Stimulated activated CD8-positive, alpha-beta memory T cell treated with anti-CD3 and anti-CD28 coated beads, Interleukin-4, amount 100 ng/mL, for 1 hour (primary cell): ENCODE measurements at regions not wholly inside any gene's neighbourhood (a gene's known extent, or its start where the extent isn't known, plus 50 kb on each side); places are given as distances from the start of the nearest gene placed in this dataset.
"Not testable (repeated sequence)": the region's sequence is repeated elsewhere in the genome, so short reads cannot be mapped to it uniquely, and the experiment has no call there.

Source experiments
- DNase-seq, 2 donors: peaks; one replicate each; pipeline ENCODE4 v3.0.0-alpha.2; 2020; ENCODE audit warnings: low read depth in 2 of 2, low spot score in 1 of 2

DNA sequence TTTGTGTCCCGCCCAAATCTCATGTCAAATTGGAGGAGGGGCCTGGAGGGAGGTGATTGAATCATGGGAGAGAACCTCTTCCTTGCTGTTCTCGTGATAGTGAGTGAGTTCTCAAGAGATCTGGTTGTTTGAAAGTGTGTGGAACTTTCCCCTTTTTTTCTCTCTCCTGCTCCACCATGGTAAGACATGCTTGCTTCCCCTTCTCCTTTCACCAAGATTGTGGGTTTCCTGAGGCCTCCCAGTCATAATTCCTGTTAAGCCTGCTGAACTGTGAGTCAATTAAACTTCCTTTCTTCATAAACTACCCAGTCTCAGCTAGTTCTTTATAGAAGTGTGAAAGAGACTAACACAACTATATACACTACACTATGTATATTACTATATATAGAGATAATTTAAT is 697.8 kb upstream of the HS3ST1 start:
- no peak for DNase-seq

DNA sequence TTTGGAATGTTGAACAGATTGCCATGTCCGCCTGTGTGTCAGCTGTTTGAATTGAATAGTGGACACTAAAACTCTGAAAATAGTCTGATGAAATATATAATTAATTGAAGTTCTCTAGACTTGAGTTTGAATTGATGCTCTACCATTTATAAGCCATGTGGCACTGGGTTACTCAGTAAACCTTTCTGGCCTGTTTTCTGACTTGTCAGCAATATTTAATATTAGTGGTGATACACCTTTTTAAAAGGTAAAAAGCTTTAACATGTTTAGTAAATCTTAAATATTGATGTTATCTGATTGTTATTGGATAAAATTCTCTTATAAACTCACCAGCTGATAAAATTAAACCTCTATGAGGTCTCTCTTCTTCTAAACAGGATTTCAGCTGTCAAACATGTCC is 695.4 kb upstream of the HS3ST1 start:
- DNase-seq = no peak

DNA sequence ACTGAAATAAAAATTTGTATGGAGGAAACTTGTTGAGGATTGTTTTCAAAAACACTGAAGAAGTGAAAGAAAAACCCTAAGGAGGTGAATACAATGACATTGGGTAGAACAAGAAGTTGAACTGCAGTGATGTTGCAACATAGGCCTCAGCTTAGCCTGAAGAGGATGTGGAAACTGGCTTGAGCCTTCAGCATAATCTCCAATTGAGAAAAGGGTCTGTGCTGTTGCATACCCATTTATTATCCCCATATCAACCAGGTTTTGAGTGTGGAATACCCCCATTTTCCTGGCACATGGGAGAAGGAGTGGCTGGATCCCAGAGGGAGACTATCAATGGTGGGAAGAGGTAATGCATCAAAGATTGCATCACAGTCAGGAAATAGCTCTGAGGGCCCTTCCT is 695.0 kb upstream of the HS3ST1 start:
- DNase-seq = no peak

- DNase-seq = no peak
Observed at GRCh38 chr4:12122316-12122715, 693.6 kb upstream of the HS3ST1 start.

DNA sequence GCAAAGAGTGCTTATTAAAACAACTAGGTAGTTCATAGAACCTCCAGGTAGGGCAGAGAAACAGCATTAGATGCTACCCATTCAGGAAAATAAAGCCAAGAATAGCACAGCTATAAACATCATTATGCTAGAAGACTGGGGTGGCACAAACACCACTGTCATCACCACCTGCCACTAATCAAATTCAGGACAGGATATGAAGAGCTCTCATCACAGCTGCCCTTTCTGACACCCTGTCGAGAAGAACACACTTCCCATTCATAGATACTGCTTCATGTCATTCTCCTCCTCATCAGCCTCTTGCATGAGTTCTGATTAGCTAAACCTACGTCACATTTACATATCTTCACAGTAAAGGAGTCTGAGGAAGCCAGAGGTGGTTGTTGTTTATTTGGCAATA is 692.3 kb upstream of the HS3ST1 start:
- DNase-seq = no peak

DNA sequence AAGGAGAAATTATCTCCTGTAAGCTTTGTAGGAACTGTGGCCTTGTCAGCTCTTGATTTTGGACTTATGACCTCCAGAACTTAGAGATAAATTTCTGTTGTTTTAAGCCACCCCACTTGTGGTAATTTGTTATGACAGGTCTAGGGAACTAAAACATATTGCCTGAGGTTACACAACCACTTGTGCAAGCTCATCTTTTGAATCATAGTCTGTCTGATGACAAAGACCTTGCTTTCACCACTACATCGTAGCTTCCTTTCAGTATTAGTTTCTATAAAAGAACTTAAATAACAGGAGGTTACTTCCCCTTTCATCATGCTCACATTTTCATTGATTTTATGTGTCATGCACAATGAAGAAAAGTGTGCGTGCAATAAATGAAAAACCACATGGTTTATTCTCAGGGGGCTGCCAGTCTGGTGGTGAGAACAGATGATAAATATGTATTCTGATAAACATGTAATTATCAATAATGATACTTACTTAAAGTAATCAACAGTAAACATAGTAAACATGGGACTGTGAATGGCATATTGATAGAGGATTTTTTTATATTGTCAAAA is 690.0 kb upstream of the HS3ST1 start:
- DNase-seq = no peak

DNA sequence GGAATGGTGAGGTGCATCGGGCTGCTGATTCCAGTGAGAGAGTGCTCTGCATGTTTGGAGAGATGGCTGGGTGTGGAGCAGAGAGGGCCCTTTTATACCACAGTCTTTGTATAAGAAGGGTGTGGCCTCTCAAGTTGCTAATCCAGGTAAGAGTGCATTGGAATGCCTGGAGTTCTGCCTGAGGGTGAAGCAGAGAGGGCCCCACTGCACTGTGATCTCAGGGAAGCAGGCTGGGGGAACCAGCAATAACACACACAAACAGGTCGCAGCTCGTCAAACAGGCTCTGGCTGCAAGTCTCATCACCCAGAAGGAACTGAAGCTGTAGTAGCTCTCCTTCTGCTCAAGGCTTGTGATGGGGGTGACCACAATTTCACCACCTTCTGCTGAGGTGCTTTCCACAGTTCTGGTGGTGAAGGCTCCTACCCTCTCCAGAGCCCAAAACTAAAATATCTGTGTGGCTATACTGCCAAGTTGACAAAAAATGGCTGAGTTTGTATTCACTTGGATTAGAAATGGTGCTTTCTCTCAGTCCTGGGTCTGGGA is 687.4 kb upstream of the HS3ST1 start:
- no peak for DNase-seq

DNA sequence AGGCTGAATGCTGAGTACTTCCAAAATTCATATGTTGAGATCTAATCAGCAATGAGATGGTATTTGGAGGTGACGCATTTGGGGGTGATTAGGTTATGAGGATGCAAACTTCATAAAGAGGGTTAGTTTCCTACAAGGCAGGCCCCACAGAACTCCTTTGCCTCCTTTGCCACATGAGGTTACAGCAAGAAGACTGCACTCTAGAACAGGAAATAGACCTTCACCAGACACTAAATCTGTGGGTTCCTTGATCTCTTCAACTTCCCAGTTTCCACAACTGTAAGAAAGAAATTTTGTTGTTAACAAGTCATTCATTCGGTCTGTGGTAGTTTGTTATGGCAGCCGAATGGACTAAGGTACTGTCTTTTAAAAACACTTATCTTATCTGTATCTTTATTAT is 681.9 kb upstream of the HS3ST1 start:
- no peak for DNase-seq

- not testable (repeated sequence) for DNase-seq
Observed at GRCh38 chr4:12109056-12109455, 680.4 kb upstream of the HS3ST1 start.

DNA sequence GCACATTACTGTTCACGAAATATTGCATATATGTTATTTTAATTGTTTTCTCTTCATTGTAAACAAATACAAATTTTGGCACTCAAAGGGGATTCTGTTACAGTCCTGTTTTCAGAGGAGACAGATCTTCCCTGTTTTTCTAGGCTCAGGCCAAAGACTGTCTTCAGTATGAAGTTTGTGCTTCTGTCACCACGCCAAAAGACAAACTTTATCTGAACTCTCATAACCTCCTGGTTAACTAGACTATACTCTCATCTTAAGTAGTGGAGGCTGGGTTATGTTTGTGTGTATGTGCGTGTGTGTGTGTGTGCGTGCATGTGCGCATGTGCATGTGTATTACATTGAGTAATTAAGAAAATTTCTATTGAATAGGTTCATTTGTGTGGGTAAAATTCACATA is 676.8 kb upstream of the HS3ST1 start:
- no peak for DNase-seq

GRCh38 chr4:12089920-12090319 is 661.2 kb upstream of the HS3ST1 start:
- not testable (repeated sequence) for DNase-seq

DNA sequence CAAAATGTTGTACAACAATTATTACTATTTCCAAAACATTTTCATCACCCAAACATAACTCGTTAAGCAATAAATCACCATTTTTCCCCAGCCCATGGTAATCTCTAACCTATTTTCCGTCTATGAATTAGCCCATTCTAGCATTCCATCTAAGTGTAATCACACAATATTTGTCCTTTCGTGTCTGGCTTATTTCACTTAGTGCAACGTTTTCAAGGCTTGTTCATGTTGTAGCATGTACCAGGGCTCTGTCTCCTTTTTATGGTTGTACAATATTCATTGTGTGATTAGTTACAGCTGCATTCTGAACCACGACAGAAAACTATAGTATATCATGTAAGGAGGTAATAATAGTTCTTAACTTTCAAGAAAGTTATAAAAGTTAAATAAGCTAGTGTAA is 656.0 kb upstream of the HS3ST1 start:
- DNase-seq = no peak

DNA sequence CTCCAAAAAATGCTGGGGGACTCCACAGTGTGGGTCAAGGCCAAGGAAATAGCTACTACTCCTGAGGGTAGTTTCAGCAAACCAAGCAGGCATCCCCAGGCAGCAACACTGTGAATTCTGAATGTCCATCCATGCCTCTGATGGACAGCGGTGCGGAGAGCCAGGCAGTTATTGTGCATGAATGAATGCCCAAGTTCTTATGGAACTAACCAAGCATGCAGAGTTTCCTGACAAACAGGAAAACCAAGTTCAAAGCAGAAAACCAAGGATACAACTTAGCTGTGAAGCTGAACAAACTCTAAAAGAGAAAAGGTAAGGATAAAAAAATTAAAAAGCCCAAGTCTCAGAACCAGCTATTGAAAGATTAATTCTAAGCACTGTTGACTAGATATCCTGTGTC is 642.6 kb upstream of the HS3ST1 start:
- DNase-seq = no peak

DNA sequence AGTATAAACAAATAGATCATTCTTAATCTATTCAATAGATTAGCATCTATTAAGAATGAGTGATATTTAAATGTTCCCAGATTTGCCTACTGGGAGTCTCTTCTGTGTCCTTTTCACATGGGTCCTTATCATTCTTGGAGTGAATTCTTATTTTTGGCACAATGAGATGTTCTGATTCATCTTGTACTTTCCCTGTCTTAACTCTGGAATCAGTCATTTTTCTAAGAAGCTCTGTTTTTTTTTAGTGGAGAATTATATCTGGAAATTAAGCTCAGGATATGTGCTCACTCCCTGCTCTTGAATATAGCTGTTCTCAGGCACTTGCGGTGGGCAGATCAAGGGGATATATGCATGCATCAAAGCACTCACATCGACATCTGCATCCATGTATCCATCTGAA is 625.3 kb upstream of the HS3ST1 start:
- no peak for DNase-seq

GRCh38 chr4:12053556-12053955 is 624.9 kb upstream of the HS3ST1 start:
- DNase-seq = no peak

DNA sequence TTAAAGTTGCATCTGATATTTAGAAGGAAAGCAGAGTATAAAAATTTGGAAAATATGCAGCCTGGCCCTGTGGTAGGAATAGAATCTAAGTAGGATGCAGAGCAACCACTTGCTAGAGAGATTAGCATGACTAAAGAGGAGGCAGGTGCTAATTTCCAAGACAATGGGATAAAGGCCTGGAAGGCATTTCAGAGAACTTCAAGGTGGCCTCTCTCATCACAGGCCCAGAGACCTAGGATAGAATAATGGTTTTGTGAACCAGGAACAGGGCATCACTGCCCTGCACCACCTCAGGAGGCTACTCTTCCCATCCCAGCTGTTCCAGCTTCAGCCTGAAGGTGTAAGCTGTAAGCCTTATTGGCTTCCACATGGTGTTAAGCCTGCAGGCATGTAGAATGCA is 621.7 kb upstream of the HS3ST1 start:
- no peak for DNase-seq

DNA sequence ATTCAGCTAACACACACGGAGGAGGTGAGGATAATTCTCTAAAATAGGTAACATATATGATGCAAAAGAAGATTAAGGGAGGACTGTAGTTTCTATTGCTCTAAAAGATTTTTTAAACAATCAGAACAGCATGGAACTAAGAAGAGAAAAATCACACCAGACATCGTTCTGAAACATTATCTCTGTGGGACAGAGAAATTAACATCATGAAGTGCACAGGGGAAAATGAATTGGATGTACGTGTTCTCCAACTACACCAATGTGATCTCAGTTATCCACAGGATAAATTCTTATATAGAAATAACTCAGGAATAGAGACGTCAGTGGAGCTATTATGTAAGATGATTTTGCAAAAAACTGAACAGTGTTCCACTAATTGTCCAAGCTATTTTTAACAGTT is 614.1 kb upstream of the HS3ST1 start:
- DNase-seq = no peak

- no peak for DNase-seq
Observed at GRCh38 chr4:12041828-12042227, 613.1 kb upstream of the HS3ST1 start.

GRCh38 chr4:12036450-12036849 is 607.8 kb upstream of the HS3ST1 start:
- no peak for DNase-seq

DNA sequence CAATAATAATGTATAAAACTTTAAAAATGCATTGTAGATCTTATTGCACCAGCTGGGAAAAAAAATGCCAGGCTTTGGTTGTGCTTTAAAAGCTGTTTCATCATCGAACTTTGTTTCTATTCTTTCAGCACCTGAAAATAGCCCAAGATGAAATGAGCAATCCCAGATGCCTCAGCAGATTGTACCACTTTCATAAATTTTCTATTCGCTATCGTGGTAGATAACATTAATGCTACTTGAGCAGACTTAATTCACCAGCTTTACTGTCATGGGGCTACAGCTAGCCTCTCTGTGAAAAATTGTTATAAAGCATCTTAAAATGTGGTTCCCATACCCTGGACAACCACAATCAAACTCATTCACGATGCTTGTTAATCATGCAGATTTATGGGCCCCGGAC is 599.6 kb upstream of the HS3ST1 start:
- DNase-seq = no peak

GRCh38 chr4:12022409-12022808 is 593.7 kb upstream of the HS3ST1 start:
- DNase-seq = no peak

- no peak for DNase-seq
Observed at GRCh38 chr4:12016729-12017128, 588.0 kb upstream of the HS3ST1 start.

- no peak for DNase-seq
Observed at GRCh38 chr4:12005471-12005870, 576.8 kb upstream of the HS3ST1 start.

GRCh38 chr4:11996581-11996980 is 567.9 kb upstream of the HS3ST1 start:
- DNase-seq = not testable (repeated sequence)
